ENCODE measurements at regions not wholly inside any gene's neighbourhood (a gene's known extent, or its start where the extent isn't known, plus 50 kb on each side); places are given as distances from the start of the nearest gene placed in this dataset.

DNA sequence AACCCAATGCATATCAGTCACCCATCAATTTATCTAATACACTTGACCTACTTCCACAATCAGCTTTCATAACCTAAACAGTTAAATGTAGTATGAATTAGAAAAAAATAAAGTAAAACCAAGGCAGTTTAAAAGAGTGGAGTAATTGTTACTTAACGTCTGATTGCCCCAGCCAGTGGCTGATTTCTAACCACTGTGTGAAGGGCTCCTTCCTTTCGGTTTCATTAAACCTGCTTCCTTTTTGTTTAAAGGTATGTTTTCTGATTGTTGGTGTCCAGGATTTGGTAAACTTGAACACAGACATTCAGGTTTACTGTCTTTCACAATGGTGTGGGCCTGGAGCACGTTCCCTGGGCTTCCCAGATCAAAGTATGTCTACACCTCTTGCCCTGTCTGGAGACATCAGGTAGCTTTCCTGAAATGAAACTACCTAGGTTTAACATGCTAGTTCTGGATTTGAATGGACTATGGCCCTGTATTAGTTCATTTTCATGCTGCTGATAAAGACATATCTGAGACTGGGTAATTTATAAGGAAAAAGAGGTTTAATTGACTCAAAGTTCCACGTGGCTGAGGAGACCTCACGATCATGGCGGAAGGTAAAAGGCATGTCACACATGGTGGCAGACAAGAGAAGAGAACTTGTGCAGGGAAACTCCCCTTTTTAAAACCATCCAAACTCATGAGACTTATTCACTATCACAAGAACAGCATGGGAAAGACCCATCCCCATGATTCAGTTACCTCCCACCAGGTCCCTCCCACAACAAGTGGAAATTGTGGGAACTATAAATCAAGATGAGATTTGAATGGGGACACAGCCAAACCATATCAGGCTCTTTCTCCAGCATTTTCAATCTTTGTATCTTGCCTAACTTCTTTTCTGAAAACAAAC is 605.2 kb upstream of the ID2 start:
- DNase-seq, result no peak

DNA sequence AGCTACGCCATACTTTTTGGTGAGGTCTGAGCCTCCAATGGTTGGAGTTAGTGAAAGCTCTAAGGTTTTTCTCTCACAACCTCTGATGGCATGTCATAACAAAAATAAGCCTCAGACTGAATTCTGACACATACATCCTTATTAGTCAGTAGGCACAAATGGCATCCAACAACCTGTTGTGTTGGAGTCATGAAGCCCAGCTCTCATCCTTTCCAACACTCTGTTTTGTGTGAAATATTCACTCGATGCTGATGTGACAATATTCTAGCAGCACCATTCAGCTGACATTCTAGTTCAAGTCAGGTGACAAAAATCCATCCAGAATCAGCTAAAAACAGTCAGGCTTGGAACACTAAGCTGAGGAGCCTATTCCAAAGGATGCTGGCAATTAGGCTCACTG is 603.2 kb upstream of the ID2 start:
- DNase-seq, result no peak

GRCh38 chr2:8080063-8080462 is 601.8 kb upstream of the ID2 start:
- DNase-seq, result no peak

DNA sequence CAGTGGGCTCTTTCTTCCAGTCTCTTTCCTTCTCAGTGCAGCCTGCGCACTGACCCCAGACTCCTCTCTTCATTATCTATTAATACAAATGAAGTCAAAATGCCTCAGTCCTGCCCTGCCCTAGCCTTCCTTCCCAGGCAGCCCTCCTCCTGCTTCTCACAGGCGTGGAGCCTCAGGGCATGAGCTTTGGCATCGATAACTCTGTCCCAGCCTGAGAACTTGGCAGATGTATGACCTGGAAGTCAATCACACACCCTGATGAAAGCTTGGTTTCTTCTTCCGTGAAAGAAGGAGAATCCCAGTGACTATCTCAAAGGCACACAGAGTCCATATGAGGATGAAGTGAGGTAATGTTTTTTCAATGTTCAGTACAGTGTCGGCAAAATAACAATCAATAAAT is 600.7 kb upstream of the ID2 start:
- no peak for DNase-seq

DNA sequence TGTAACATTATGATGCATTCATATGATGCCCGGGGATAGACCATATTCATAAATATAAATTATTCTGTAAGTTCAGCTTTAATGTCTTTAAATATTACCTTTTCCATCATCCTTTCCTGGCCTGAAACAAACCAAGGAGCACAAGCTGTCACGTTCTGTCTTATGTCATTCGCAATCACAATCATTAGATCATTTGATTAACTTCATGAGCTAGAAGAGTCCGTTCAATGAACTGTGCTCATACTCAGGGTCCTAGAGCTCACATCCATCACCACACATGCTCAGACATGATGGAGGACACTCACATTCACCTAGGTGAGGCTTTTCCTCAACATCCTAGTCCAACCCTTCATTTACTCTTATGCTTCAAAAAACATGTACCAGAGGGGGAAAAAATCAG is 599.0 kb upstream of the ID2 start:
- DNase-seq, result no peak

DNA sequence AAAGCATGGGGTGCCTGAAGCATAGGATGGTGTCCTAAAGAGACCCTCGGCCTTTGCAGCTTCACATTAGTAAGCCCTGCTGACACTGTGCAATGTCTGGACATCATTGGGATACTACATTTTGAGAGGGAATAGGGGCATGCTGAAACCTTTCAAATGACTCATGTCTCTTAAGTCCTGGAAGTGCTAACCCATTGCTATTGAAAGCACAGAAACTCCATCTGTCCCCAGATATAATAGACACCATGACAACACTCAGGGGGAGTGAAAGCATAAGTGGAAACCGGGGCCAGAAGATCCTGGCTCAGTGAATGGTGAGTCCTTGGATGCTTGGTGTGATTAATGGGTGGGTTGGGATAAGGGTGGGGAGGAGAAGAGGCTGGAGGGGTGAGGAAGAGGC is 595.5 kb upstream of the ID2 start:
- DNase-seq, result no peak

DNA sequence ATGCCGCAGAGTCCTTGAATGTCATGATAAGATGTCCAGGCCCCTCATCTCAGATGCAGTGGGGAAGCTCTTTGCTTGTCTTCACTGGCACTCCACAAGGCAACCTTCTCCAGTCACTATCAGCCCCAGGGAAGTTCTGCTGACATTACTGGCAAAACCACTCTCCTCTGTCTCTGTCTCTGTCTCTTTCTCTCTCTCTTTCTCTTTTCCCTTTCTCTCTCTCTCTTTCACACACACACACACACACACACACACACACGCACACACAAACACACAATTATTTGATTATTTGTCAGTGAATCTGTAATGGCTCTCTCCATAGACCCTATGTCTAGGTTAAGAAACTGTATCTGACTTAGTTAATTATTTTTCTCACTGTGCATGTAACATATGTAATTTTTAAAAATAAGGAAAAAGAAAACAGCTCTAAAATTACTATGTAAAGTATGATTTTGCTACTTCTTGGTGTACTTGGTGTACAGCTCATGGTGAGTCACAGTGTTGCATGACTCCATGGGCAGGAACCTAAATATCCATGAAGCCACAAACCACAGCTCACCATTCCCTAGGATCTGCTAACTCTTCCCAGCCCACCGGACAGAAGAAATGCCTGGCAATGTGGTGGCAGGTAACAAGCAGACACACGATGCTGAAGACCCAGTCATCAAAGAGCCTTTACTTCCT is 594.9 kb upstream of the ID2 start:
- no peak for DNase-seq

- no peak for DNase-seq
Measured at GRCh38 chr2:8087480-8087840, 594.4 kb upstream of the ID2 start.

DNA sequence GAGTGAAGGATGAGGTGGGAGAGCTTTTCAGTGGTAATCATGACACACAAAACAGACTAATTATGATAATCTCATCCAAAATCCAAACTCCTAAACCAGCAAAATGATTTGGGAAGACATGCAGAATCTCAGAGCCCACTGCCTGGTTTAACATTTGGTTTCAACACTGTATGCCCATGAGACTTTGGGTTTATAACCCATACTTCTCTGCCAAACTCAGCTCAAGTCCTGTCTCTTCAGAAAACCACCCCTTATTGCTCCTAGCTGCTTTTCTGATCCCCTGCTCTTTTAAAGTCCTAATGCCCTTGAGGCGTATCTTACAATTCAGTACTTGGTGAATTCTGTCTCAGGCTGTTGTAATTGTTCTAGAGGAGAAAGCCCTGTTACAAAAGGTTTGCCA is 593.0 kb upstream of the ID2 start:
- DNase-seq, result no peak

- DNase-seq, result no peak
Measured at GRCh38 chr2:8089596-8089995, 592.3 kb upstream of the ID2 start.

GRCh38 chr2:8090748-8091700 is 590.8 kb upstream of the ID2 start:
- DNase-seq, result no peak

- DNase-seq, result no peak
Measured at GRCh38 chr2:8094526-8094925, 587.3 kb upstream of the ID2 start.

DNA sequence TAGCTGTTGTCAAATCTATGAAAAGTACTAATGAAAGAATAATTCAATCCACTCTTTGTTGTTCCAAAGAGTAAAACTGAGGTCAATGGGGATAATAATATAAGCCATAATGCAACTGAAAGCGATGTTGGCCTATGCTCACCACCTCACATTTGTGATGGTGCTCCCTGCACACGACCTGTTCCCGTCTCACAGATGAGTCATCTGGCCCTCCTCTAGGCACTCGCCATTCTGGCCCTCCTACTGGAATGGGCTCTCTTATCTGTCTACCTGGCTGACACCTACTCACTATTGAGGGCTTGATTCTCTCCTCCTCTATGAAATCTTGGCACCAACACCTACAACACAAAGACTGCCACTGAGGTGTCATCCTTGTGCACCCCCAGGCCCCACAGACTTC is 585.9 kb upstream of the ID2 start:
- DNase-seq, result no peak

DNA sequence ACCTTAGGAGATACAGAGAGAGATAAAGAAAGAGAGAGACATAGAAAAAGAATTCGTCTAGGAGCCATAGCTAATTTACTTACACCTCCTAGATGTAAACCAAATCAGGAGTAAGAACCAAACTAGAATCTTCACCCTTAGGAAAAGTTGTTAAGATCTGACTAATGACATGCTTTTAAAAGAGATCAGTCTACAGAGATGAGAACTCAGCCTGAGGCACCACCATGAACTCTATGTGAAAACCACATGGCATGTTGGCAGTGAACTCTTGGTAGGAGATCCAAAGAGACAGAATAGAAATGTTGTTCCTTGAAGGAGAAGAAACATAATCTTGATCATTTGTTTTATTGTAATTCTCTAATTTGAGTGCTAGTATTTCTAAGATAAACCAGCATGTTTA is 585.4 kb upstream of the ID2 start:
- no peak for DNase-seq

GRCh38 chr2:8098476-8099266 is 583.2 kb upstream of the ID2 start:
- DNase-seq, result no peak

- no peak for DNase-seq
Measured at GRCh38 chr2:8099267-8099582, 582.6 kb upstream of the ID2 start.

- no peak for DNase-seq
Measured at GRCh38 chr2:8101614-8102277, 580.1 kb upstream of the ID2 start.

- DNase-seq, result no peak
Measured at GRCh38 chr2:8102470-8102869, 579.4 kb upstream of the ID2 start.

- DNase-seq, result no peak
Measured at GRCh38 chr2:8103085-8103708, 578.7 kb upstream of the ID2 start.

DNA sequence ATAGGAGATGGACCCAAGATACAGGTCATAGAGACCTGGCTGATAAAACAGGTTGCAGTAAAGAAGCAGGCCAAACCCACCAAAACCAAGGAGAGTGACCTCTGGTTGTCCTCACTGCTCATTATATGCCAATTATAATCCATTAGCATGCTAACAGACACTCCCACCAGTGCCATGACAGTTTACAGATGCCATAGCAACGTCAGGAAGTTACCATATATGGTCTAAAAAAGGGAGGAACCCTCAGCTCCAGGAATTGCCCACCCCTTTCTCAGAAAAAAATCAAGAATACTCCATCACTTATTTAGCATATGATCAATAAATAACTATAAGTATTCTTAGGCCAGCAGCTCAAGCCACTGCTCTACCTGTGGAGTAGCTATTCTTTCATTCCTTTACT is 574.7 kb upstream of the ID2 start:
- no peak for DNase-seq

GRCh38 chr2:8107621-8108378 is 574.1 kb upstream of the ID2 start:
- no peak for DNase-seq

Data from NCI-H187 treated with DMSO at 0.1 percent for 48 hours (cell line).